HG02610 (cell line): ENCODE measurements at regions not wholly inside any gene's neighbourhood (a gene's known extent, or its start where the extent isn't known, plus 50 kb on each side); places are given as distances from the start of the nearest gene placed in this dataset.
"Not testable (repeated sequence)": the region's sequence is repeated elsewhere in the genome, so short reads cannot be mapped to it uniquely, and the experiment has no call there.

Source experiments
- ATAC-seq: cut with Tn5 transposase; IDR thresholded peaks from one replicate; pipeline ENCODE4 v1.9.1; 2021; ENCODE audit warnings: mild to moderate bottlenecking, moderate library complexity; ENCODE audit not compliant: unreplicated experiment

GRCh38 chr2:182594286-182594685 is 121.8 kb upstream of the DNAJC10 start:
- ATAC-seq, result no peak

DNA sequence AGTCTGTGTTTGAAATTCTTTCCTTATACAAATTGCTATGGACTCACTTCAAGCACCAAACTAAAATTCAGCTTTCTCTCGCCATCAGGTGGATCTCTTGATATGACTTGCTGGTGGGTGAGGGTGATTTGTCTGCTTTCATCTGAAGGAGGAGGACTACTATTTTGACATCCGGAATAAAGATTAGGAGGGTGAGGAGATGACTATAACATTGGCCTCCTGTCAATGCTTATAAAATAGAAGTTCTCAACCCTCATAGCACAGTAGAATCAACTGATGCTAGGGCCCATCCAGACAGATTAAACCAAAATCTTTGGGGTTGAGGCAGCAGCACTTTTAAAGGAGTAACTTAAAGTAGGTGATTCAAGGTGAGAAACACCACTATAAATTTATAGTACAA is 120.4 kb upstream of the DNAJC10 start:
- ATAC-seq, result no peak

DNA sequence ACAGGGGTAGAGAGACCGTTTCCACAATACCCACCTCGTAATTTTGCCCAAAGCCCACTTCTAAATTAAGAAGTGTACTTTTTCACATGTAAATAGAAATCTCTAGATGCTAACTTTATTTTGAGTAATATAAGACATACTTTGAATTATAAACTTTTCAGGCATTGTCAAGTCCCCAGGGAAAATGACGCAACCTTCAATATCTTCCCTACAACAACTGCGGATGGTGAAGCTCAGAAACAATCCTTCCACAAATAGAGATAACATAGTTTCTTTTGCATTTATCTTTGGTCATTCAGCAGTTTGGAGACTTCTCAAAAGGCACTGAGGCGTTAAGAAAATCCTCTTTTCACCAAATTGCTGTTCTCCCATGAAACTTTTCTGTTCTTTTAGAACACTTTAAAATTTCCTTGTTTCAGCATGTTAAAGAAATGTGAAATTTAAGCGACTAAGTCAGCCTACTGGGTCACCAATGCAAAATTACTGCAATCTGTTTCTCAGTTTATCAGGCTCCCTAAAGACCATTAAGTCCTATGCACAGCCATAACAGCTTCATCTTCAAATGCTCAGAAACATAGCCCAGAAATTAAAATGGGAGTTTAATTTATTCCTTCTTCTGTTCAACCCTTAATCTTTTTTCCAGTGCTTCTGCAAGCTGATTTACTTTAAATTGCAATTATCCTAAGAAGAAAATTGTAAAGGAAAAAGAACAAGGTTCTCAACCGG is 118.3 kb upstream of the DNAJC10 start:
- ATAC-seq, result no peak

GRCh38 chr2:182598626-182599025 is 117.4 kb upstream of the DNAJC10 start:
- ATAC-seq, result no peak

- ATAC-seq, result no peak
Measured at GRCh38 chr2:182605166-182605565, 110.9 kb upstream of the DNAJC10 start.

GRCh38 chr2:182606728-182607681 is 109.1 kb upstream of the DNAJC10 start:
- ATAC-seq, result no peak

DNA sequence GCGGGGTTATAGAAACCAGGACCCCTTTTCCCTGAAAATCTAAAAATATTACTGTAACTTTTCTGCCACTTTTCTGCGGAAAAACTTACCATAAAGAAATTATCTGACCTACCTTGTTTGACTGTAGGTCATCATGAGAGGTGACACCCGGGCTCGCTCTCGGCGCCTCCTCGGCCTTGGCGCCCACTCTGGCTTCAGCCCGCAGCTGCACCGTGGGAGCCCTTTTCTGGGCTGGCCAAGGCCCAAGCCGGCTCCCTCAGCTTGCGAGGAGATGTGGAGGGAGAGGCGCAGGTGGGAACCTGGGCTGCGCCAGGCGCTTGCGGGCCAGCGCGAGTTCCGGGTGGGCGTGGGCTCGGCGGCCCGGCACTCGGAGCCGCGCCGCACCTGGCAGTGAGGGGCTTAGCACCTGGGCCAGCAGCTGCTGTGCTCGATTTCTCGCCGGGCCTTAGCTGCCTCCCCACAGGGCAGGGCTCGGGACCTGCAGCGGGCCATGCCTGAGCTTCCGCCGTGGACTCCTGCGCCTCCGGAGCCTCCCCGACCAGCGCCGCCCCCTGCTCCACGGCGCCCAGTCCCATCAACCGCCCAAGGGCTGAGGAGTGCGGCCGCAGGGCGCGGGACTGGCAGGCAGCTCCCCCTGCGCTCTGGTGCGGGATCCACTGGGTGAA is 107.7 kb upstream of the DNAJC10 start:
- ATAC-seq, result no peak

DNA sequence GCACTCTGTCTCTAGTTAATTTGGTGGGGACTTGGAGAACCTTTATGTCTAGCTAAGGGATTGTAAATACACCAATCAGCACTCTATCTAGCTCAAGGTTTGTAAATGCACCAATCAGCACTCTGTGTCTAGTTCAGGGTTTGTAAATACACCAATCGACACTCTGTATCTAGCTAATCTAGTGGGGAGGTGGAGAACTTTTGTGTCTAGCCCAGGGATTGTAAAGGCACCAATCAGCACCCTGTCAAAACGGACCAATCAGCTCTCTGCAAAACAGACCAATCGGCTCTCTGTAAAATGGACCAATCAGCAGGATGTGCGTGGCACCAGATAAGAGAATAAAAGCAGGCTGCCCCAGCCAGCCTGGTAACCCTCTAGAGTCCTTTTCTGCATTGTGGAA is 107.1 kb upstream of the DNAJC10 start:
- not testable (repeated sequence) for ATAC-seq

- no peak for ATAC-seq
Measured at GRCh38 chr2:182610231-182610630, 105.8 kb upstream of the DNAJC10 start.

DNA sequence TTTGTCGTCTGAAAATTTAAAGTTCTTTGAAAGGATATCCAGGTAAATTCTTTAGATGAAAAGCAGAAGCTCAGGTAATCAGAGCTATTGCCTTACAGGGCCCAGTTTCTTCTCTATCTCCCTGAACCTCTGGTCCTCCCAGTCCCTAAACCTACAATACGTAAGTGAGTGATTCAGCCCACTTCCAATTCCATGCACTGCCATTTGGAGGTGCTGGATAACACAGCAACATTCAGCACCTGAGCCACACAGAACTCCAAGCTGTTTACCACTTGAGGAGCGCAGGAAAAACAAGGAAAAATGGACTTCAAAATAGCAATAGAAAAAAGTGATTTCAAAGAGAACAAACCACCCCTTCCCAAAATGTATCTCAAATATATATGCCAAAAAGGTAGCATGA is 105.0 kb upstream of the DNAJC10 start:
- ATAC-seq, result no peak

DNA sequence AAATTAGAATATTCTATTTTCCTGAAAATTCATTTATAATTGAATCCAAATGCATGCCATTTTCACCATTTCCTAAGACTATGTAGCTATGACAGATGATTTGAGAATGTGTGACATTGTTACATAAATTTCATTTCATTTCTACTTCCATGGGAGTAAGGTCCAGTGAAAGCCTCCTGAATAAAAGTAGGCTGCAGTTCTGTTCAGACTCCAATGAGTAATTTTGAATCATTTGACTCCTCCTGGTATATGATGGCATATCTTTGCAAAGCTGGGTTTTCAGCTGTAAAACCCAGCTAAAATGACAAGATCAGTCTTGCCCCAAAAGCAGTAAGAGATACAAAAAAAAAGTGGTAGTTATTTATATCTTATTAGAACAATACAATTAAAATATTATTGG is 101.0 kb upstream of the DNAJC10 start:
- no peak for ATAC-seq

DNA sequence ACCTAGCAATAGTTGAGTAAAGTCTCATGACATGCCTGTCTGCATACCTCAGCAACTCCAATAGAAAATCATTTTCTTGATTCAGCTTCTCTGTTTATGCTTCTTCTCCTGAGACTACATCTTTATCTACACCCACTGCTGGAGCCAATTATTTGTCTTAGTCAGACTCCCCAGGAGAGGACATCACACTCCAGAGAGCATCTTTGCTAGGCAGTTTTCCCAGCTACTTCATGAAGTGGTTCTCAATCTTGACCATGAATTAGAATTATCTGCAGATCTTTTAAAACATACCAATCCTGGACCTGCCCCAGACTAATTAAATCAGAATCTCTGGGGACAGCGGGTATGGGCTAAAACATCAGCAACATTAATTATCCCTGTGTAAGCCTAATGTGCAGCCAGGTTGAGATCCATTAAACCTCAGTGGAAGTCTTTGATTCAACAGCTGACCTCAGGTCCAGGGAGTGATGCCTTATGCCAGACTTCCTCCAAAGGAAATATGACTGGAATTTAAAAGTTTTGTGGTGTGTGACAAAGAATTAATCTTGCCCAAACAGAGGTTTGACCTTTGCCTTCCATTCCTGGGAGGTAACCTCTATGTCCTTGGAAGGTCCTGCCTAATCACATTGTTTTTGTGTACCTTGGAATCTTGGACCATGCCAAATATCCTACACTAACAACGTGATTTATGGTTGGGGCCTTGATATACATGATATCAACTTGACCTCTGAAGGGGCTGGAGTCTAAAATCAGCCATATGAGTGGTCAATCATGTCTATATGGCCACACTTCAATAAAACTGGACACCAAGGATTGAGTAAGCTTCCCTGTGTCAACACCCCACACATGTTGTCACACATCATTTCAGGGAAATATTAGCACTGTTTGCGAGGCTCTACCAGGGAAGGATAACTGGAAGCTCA is 99.3 kb upstream of the DNAJC10 start:
- ATAC-seq, result no peak

- no peak for ATAC-seq
Measured at GRCh38 chr2:182618672-182619079, 97.4 kb upstream of the DNAJC10 start.

- no peak for ATAC-seq
Measured at GRCh38 chr2:182619276-182619675, 96.8 kb upstream of the DNAJC10 start.

DNA sequence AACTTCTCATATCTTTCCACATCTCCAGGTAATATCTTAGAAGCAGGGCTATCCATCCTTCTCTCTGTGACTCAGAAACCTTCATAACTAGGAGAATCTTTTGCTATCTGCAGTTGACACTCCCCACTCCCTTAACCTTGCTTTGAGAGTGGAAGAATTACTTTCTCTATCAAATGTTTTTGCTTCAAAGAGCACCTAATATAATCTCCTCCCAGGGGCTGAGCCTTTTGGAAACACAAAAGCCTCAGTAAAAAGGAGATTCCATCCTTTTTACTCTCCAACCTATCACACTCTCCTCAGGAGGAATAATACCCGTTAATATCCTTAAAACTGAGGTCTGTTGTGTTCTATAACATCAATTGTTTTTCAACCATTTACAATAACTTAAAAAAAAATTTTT is 94.9 kb upstream of the DNAJC10 start:
- no peak for ATAC-seq

- no peak for ATAC-seq
Measured at GRCh38 chr2:182621810-182622209, 94.2 kb upstream of the DNAJC10 start.

DNA sequence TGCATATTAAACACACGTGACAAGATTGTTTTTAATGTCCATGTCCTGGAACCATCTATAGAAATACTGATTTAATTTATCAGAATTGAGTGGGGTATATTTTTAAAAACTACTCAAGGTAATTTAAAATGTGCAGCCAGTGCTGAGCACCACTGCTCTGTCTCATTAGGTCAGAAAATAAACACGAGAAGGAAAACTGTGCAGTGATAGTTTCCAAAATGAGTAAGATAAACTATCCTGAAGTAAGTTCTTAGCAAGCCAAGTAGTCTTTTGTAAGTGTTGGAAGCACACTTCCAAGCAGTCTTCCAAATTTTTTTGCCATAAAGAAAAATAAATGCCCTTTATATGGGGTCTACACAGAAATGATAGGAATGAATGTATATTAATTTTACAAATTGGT is 93.8 kb upstream of the DNAJC10 start:
- no peak for ATAC-seq

GRCh38 chr2:182625814-182626213 is 90.2 kb upstream of the DNAJC10 start:
- no peak for ATAC-seq

GRCh38 chr2:182628916-182629315 is 87.1 kb upstream of the DNAJC10 start:
- no peak for ATAC-seq

DNA sequence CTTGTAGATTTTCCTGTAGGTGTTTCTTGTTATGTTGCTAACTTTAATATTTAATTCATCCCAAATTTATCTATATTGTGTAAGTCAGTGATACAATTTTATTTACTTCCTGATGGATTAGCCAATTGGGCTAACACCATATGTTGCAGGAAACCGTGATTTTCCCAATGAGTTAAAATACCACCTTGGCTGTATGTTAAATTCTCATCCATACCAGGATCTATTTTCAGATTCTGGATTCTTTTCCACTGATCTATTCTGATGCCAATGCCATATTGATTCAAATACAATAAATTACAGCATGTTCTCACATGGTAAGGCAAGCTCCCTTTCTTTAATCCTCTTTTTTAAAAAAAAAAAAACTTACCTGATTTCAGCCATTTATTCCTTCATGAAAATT is 85.8 kb upstream of the DNAJC10 start:
- no peak for ATAC-seq

GRCh38 chr2:182631299-182631698 is 84.8 kb upstream of the DNAJC10 start:
- no peak for ATAC-seq
